Neural cell (in vitro differentiated cells): ENCODE measurements at regions not wholly inside any gene's neighbourhood (a gene's known extent, or its start where the extent isn't known, plus 50 kb on each side); places are given as distances from the start of the nearest gene placed in this dataset.

Source experiments
- H2AFZ ChIP-seq: fragments of 200-600, 300-800 bp; sonication (generic), shearing (Covaris generic); 2 replicates; pipeline ENCODE4 v1.6.0; 2014; ENCODE audit warnings: low read depth, mild to moderate bottlenecking, antibody characterized with exemption, low read length, moderate library complexity
- H3F3A ChIP-seq: fragments of 200-600 bp; shearing (Covaris generic); 2 replicates; pipeline ENCODE4 v1.6.1; 2016; ENCODE audit warnings: mild to moderate bottlenecking, moderate library complexity, mixed read lengths, antibody characterized with exemption, low read length; ENCODE audit not compliant: insufficient read depth, poor library complexity, severe bottlenecking
- H3K27ac ChIP-seq: fragments of 200-600, 300-800 bp; sonication (generic), shearing (Covaris generic); 2 replicates; pipeline ENCODE4 v1.5.1; 2014; ENCODE audit warnings: mild to moderate bottlenecking, low read length, moderate library complexity
- H3K27me3 ChIP-seq: fragments of 300-800, 200-600 bp; sonication (generic), shearing (Covaris generic); 2 replicates; pipeline ENCODE4 v1.6.0; 2014; ENCODE audit warnings: mild to moderate bottlenecking, low read depth, low read length, moderate library complexity; ENCODE audit not compliant: insufficient read depth
- H3K36me3 ChIP-seq: fragments of 300-800, 200-600 bp; sonication (generic), shearing (Covaris generic); 2 replicates; pipeline ENCODE4 v1.5.1; 2014; ENCODE audit warnings: mild to moderate bottlenecking, antibody characterized with exemption, low read length, moderate library complexity; ENCODE audit not compliant: insufficient read depth
- H3K4me2 ChIP-seq: fragments of 300-800, 200-600 bp; sonication (generic), shearing (Covaris generic); 2 replicates; pipeline ENCODE4 v1.6.0; 2014; ENCODE audit warnings: mild to moderate bottlenecking, low read length
- H3K4me3 ChIP-seq: fragments of 300-800, 200-600 bp; sonication (generic), shearing (Covaris generic); 2 replicates; pipeline ENCODE4 v1.5.1; 2014; ENCODE audit warnings: mild to moderate bottlenecking, low read length, moderate library complexity
- H3K79me2 ChIP-seq: fragments of 200-600 bp; shearing (Covaris generic); replicated peaks from 2 replicates; pipeline ENCODE4 v1.6.0; 2014; ENCODE audit warnings: mild to moderate bottlenecking, low read length, moderate library complexity; ENCODE audit not compliant: insufficient read depth
- H3K9ac ChIP-seq: fragments of 300-800, 200-600 bp; sonication (generic), shearing (Covaris generic); 2 replicates; pipeline ENCODE4 v1.6.1; 2016; ENCODE audit warnings: mild to moderate bottlenecking, low read length, mixed read lengths
- H3K9me2 ChIP-seq: fragments of 200-600 bp; shearing (Covaris generic); 2 replicates; pipeline ENCODE4 v1.6.1; 2016; ENCODE audit warnings: mild to moderate bottlenecking, low read length, mixed read lengths; ENCODE audit not compliant: insufficient read depth
- H3K9me3 ChIP-seq: fragments of 200-600, 300-800 bp; sonication (generic), shearing (Covaris generic); 2 replicates; pipeline ENCODE4 v1.6.1; 2016; ENCODE audit warnings: mild to moderate bottlenecking, mixed run types, low read length, moderate library complexity, mixed read lengths
- H4K20me1 ChIP-seq: fragments of 200-600 bp; shearing (Covaris generic); 2 replicates; pipeline ENCODE4 v1.6.1; 2016; ENCODE audit warnings: mild to moderate bottlenecking, mixed run types; ENCODE audit not compliant: insufficient read depth
- CTCF ChIP-seq: fragments of 450-650 bp; IDR thresholded peaks from 2 replicates; pipeline ENCODE4 v1.5.1; 2014; ENCODE audit warnings: antibody characterized with exemption, mild to moderate bottlenecking, moderate library complexity; ENCODE audit not compliant: poor library complexity, severe bottlenecking
- EP300 ChIP-seq: fragments of 450-650 bp; conservative IDR thresholded peaks from 2 replicates; pipeline ENCODE4 v1.6.1; 2014; ENCODE audit warnings: antibody characterized with exemption, mild to moderate bottlenecking, moderate library complexity; ENCODE audit not compliant: poor library complexity, severe bottlenecking
- EZH2 ChIP-seq: fragments of 200-600, 300-800 bp; shearing (Covaris generic), sonication (generic); IDR thresholded peaks from 2 replicates; pipeline ENCODE4 v1.6.1; 2014; ENCODE audit warnings: antibody characterized with exemption, low read length, borderline replicate concordance, mild to moderate bottlenecking; ENCODE audit not compliant: insufficient read depth, poor library complexity, severe bottlenecking
- MXI1 ChIP-seq: fragments of 450-650 bp; conservative IDR thresholded peaks from 2 replicates; pipeline ENCODE4 v1.6.1; 2014; ENCODE audit warnings: antibody characterized with exemption, mild to moderate bottlenecking; ENCODE audit not compliant: poor library complexity, severe bottlenecking
- POLR2AphosphoS5 ChIP-seq: IDR thresholded peaks from 2 replicates; pipeline ENCODE4 v1.6.1; 2012
- RAD21 ChIP-seq: fragments of 450-650 bp; conservative IDR thresholded peaks from 2 replicates; pipeline ENCODE4 v1.6.1; 2014; ENCODE audit warnings: antibody characterized with exemption, mild to moderate bottlenecking, moderate library complexity
- REST ChIP-seq: IDR thresholded peaks from 2 replicates; pipeline ENCODE4 v1.6.1; 2012; ENCODE audit warnings: borderline replicate concordance
- SMC3 ChIP-seq: fragments of 450-650 bp; conservative IDR thresholded peaks from 2 replicates; pipeline ENCODE4 v1.6.1; 2014; ENCODE audit warnings: antibody characterized with exemption, mild to moderate bottlenecking, moderate library complexity; ENCODE audit not compliant: poor library complexity
- TAF1 ChIP-seq: IDR thresholded peaks from 2 replicates; pipeline ENCODE4 v1.6.1; 2012; ENCODE audit warnings: low read depth

- TF ChIP-seq SMC3 (no peak), RAD21 (no peak), TAF1 (no peak), REST (no peak), CTCF (no peak), EZH2 (no peak), POLR2AphosphoS5 (no peak), EP300 (no peak), MXI1 (no peak)
- Histone ChIP-seq H4K20me1 (no peaks in the 10 kb centered on the region), H3K36me3 (no peaks in the 10 kb centered on the region), H3F3A (no peaks in the 10 kb centered on the region), H3K79me2 (no peaks in the 10 kb centered on the region), H3K27me3 (no peaks in the 10 kb centered on the region), H3K4me3 (no peak overlapping the region), H2AFZ (no peak overlapping the region), H3K4me2 (no peak overlapping the region), H3K9me2 (no peaks in the 10 kb centered on the region), H3K27ac (no peak overlapping the region), H3K9ac (no peak overlapping the region), H3K9me3 (no peaks in the 10 kb centered on the region)
Observed at GRCh38 chr4:147345662-147346061, 135.2 kb upstream of the EDNRA start.

- no peak overlapping the region for H3K9ac ChIP-seq
- H3F3A ChIP-seq = no peaks in the 10 kb centered on the region
- no peaks in the 10 kb centered on the region for H3K9me3 ChIP-seq
- H3K27me3 ChIP-seq = no peaks in the 10 kb centered on the region
- H3K79me2 ChIP-seq = no peaks in the 10 kb centered on the region
- no peak overlapping the region for H3K27ac ChIP-seq
- H3K4me3 ChIP-seq = no peak overlapping the region
- no peaks in the 10 kb centered on the region for H3K36me3 ChIP-seq
- TF ChIP-seq TAF1 (no peak), EP300 (no peak)
- no peaks in the 10 kb centered on the region for H4K20me1 ChIP-seq
- H2AFZ ChIP-seq = no peak overlapping the region
- no peak overlapping the region for H3K4me2 ChIP-seq
- no peaks in the 10 kb centered on the region for H3K9me2 ChIP-seq
Observed at GRCh38 chr4:147347217-147347616, 133.7 kb upstream of the EDNRA start.

- Histone ChIP-seq H4K20me1 (no peaks in the 10 kb centered on the region), H3K9me3 (no peaks in the 10 kb centered on the region), H3K9ac (no peak overlapping the region), H3K27me3 (no peaks in the 10 kb centered on the region), H3K36me3 (no peaks in the 10 kb centered on the region), H3K9me2 (no peaks in the 10 kb centered on the region), H3F3A (no peaks in the 10 kb centered on the region), H3K79me2 (no peaks in the 10 kb centered on the region), H3K4me2 (no peak overlapping the region), H3K4me3 (no peak overlapping the region), H3K27ac (no peak overlapping the region), H2AFZ (no peak overlapping the region)
- TF ChIP-seq MXI1 = no peak
- no peak for TF ChIP-seq EP300
- no peak for TF ChIP-seq EZH2
- TF ChIP-seq CTCF = no peak
- no peak for TF ChIP-seq SMC3
- no peak for TF ChIP-seq REST
- no peak for TF ChIP-seq POLR2AphosphoS5
- no peak for TF ChIP-seq TAF1
Observed at GRCh38 chr4:147349193-147349592, 131.7 kb upstream of the EDNRA start.
